MM.1S (cell line): ENCODE measurements at regions not wholly inside any gene's neighbourhood (a gene's known extent, or its start where the extent isn't known, plus 50 kb on each side); places are given as distances from the start of the nearest gene placed in this dataset.
"Not testable (repeated sequence)": the region's sequence is repeated elsewhere in the genome, so short reads cannot be mapped to it uniquely, and the experiment has no call there.

Source experiments
- EZH2 ChIP-seq: fragments of 300-600 bp; sonication (generic); optimal IDR thresholded peaks from 2 replicates; pipeline ENCODE3; 2017; ENCODE audit warnings: low read depth, mild to moderate bottlenecking, antibody characterized with exemption, low read length, mixed read lengths
- TF ChIP-seq, protein P1 (sequence below): fragments of 300-600 bp; sonication (generic); IDR thresholded peaks from 2 replicates; pipeline ENCODE4 v1.5.1; 2016; ENCODE audit warnings: antibody characterized with exemption, low read length, mixed read lengths

DNA sequence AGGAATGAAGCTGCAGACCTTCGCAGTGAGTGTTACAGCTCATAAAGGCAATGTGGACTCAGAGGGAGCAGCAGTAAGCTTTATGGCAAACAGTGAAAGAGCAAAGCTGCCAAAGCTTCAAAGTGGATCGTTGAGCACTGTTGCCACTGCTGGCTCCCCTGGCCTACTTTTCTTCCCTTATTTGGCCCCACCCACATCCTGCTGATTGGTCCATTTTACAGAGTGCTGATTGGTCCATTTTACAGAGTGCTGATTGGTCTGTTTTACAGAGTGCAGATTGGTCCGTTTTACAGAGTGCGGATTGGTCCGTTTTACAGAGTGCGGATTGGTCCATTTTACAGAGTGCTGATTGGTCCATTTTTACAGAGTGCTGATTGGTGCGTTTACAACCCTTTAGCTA lies 451.9 kb upstream of the NFE2L3 start:
- TF ChIP-seq, protein P1, sequence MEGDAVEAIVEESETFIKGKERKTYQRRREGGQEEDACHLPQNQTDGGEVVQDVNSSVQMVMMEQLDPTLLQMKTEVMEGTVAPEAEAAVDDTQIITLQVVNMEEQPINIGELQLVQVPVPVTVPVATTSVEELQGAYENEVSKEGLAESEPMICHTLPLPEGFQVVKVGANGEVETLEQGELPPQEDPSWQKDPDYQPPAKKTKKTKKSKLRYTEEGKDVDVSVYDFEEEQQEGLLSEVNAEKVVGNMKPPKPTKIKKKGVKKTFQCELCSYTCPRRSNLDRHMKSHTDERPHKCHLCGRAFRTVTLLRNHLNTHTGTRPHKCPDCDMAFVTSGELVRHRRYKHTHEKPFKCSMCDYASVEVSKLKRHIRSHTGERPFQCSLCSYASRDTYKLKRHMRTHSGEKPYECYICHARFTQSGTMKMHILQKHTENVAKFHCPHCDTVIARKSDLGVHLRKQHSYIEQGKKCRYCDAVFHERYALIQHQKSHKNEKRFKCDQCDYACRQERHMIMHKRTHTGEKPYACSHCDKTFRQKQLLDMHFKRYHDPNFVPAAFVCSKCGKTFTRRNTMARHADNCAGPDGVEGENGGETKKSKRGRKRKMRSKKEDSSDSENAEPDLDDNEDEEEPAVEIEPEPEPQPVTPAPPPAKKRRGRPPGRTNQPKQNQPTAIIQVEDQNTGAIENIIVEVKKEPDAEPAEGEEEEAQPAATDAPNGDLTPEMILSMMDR = not testable (repeated sequence)
- not testable (repeated sequence) for TF ChIP-seq EZH2
